Left cardiac atrium (tissue), 4 donors: ENCODE measurements at regions not wholly inside any gene's neighbourhood (a gene's known extent, or its start where the extent isn't known, plus 50 kb on each side); places are given as distances from the start of the nearest gene placed in this dataset.
"Not testable (repeated sequence)": the region's sequence is repeated elsewhere in the genome, so short reads cannot be mapped to it uniquely, and the experiment has no call there.

Source experiments
- ATAC-seq, 2 donors: fragments of 200-7000 bp; cut with Tn5 transposase; one replicate each; pipeline ENCODE4 v1.9.1; 2020; ENCODE audit warnings: mild to moderate bottlenecking in 2 of 2, moderate library complexity in 2 of 2
- DNase-seq: peaks from one replicate; pipeline ENCODE4 v3.0.0-alpha.2; 2020
- intact Hi-C, 2 donors: fragments of 100-400 bp; cut with DNase I; formaldehyde crosslinking; loops; one replicate each; pipeline versions ENCODE4 v1.14.1 to v1.15.1; 2022 to 2023
- donor health status: DM: no; HTN: yes; CAD: no.
- donor health status: DM: no; HTN: yes; CAD: no; lungs with severe emphysema.
- donor health status: DM: yes; HTN: yes; CAD: no.
- donor health status: Dilated cardiomyopathy.

GRCh38 chr4:159859656-159860148 is 756.8 kb downstream of the RAPGEF2 start:
- intact Hi-C loops: no loop called here
- ATAC-seq: no peak
- no peak for DNase-seq

- DNase-seq (no peak), ATAC-seq (no peak)
- intact Hi-C loops: no loop called here
Observed at GRCh38 chr4:159860945-159861344, 758.1 kb downstream of the RAPGEF2 start.

GRCh38 chr4:159864337-159864736 is 761.5 kb downstream of the RAPGEF2 start:
- intact Hi-C loops: no loop called here

GRCh38 chr4:159867673-159868072 is 764.8 kb downstream of the RAPGEF2 start:
- intact Hi-C loops: no loop called here
- DNase-seq (no peak), ATAC-seq (no peak)

More at GRCh38 chr4:159864337-159864736, 761.5 kb downstream of the RAPGEF2 start:
- no peak for ATAC-seq
- no peak for DNase-seq

- intact Hi-C loops, DNase-seq, ATAC-seq: not testable (repeated sequence)
Observed at GRCh38 chr4:159868936-159869335, 766.1 kb downstream of the RAPGEF2 start.

- no peak for DNase-seq
- intact Hi-C loops: no loop called here
- no peak for ATAC-seq
Observed at GRCh38 chr4:159871141-159871540, 768.3 kb downstream of the RAPGEF2 start.

GRCh38 chr4:159881158-159881557 is 778.3 kb downstream of the RAPGEF2 start:
- intact Hi-C loops: no loop called here
- ATAC-seq (no peak), DNase-seq (no peak)

- no peak for DNase-seq
- intact Hi-C loops: no loop called here
- no peak for ATAC-seq
Observed at GRCh38 chr4:159884989-159885388, 782.1 kb downstream of the RAPGEF2 start.

- ATAC-seq (no peak), DNase-seq (no peak)
- intact Hi-C loops: no loop called here
Observed at GRCh38 chr4:159899596-159899995, 796.7 kb downstream of the RAPGEF2 start.

- no peak for DNase-seq
- ATAC-seq: no peak
- intact Hi-C loops: no loop called here
Observed at GRCh38 chr4:159900562-159900961, 797.7 kb downstream of the RAPGEF2 start.

- no peak for ATAC-seq
- DNase-seq: no peak
- intact Hi-C loops: no loop called here
Observed at GRCh38 chr4:159902648-159903047, 799.8 kb downstream of the RAPGEF2 start.

GRCh38 chr4:159904906-159905305 is 802.0 kb downstream of the RAPGEF2 start:
- ATAC-seq (no peak), DNase-seq (no peak)
- intact Hi-C loops: no loop called here

- no peak for ATAC-seq
- DNase-seq: no peak
- intact Hi-C loops: no loop called here
Observed at GRCh38 chr4:159906051-159906450, 803.2 kb downstream of the RAPGEF2 start.

GRCh38 chr4:159906517-159906916 is 803.6 kb downstream of the RAPGEF2 start:
- no peak for ATAC-seq
- intact Hi-C loops: no loop called here

GRCh38 chr4:159910721-159911120 is 807.8 kb downstream of the RAPGEF2 start:
- DNase-seq: no peak
- intact Hi-C loops: no loop called here
- no peak for ATAC-seq

More at GRCh38 chr4:159906517-159906916, 803.6 kb downstream of the RAPGEF2 start:
- no peak for DNase-seq

- ATAC-seq (no peak), DNase-seq (no peak)
- intact Hi-C loops: no loop called here
Observed at GRCh38 chr4:159922119-159922518, 819.2 kb downstream of the RAPGEF2 start.

- intact Hi-C loops: no loop called here
- ATAC-seq: no peak
- no peak for DNase-seq
Observed at GRCh38 chr4:159925770-159926169, 822.9 kb downstream of the RAPGEF2 start.

- ATAC-seq: no peak
- DNase-seq: no peak
- intact Hi-C loops: no loop called here
Observed at GRCh38 chr4:159926871-159927270, 824.0 kb downstream of the RAPGEF2 start.

GRCh38 chr4:159927781-159928180 is 824.9 kb downstream of the RAPGEF2 start:
- ATAC-seq (no peak), DNase-seq (no peak)
- intact Hi-C loops: no loop called here

GRCh38 chr4:159934602-159935001 is 831.7 kb downstream of the RAPGEF2 start:
- ATAC-seq, DNase-seq, intact Hi-C loops: not testable (repeated sequence)

GRCh38 chr4:159937595-159937994 is 834.7 kb downstream of the RAPGEF2 start:
- intact Hi-C loops: no loop called here
- ATAC-seq: no peak

GRCh38 chr4:159939681-159940080 is 836.8 kb downstream of the RAPGEF2 start:
- DNase-seq, intact Hi-C loops, ATAC-seq: not testable (repeated sequence)

More at GRCh38 chr4:159937595-159937994, 834.7 kb downstream of the RAPGEF2 start:
- no peak for DNase-seq
